ENCODE measurements at regions not wholly inside any gene's neighbourhood (a gene's known extent, or its start where the extent isn't known, plus 50 kb on each side); places are given as distances from the start of the nearest gene placed in this dataset.

DNA sequence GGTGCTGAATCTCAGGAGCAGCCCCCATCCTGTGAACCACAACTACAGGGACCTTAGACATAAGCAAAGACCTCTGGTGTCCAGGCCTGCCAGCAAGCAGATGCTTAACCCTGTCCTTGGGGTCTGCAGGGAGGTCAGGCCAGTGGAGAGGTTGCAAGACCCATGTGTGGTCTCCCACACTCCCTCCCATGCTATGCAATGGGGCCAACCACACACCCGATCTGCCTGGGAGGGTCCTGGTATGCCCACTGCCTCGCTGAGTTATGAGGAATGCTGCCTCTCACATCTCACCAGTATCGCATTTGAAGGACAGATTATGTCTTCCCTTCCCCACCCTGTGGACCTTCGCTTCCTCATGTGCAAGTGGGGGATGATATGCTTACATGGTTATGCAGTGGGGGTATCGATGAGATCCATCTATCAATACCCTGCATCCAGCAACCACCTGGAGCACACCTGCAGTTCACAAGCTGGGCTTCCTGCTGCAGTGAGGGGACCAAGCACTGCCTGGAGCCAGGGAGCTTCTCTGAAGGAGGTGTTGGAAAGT, 191.6 kb downstream of the ZNF716 start:
- Histone ChIP-seq H3K23ac (ENCODE audit: low read depth, low read length) (no peak overlapping the region), H3K18ac (ENCODE audit: low read depth, low read length) (no peak overlapping the region), H3K4me1 (ENCODE audit: control insufficient read depth, insufficient read depth, low read length) (no peaks in the 10 kb centered on the region), H3K27ac (ENCODE audit: insufficient read depth, low read length) (no peak overlapping the region), H3K79me1 (ENCODE audit: low read depth in 1 of 2, low read length in 2 of 2) (no peaks in the 10 kb centered on the region), H2BK120ac (ENCODE audit: low read depth, low read length) (no peak overlapping the region), H2BK15ac (ENCODE audit: low read depth, low read length) (no peak overlapping the region), H3K27me3 (ENCODE audit: control insufficient read depth, insufficient read depth, low read length) (no peaks in the 10 kb centered on the region), H3K14ac (replicated peaks; ENCODE audit: low read depth, low read length) (no peak overlapping the region), H2AK9ac (replicated peaks; ENCODE audit: low read depth, low read length, poor library complexity) (no peak overlapping the region), H3K9me1 (ENCODE audit: insufficient read depth, low read length) (no peaks in the 10 kb centered on the region), H3K4me2 (ENCODE audit: low read depth, low read length) (no peak overlapping the region), H4K5ac (ENCODE audit: low read depth, low read length) (no peak overlapping the region), H3K36me3 (ENCODE audit: control insufficient read depth, insufficient read depth, low read length) (no peaks in the 10 kb centered on the region), H3K9me3 (ENCODE audit: control insufficient read depth, insufficient read depth, low read length) (peaks cover 20% of the 10 kb centered on the region), H4K20me1 (ENCODE audit: insufficient read depth, low read length) (no peaks in the 10 kb centered on the region), H2BK5ac (ENCODE audit: low read depth, low read length, poor library complexity, severe bottlenecking) (no peak overlapping the region), H4K8ac (ENCODE audit: low read depth in 2 of 2, low read length in 2 of 2) (no peak overlapping the region), H2AK5ac (ENCODE audit: low read depth, low read length) (no peak overlapping the region), H3K4ac (ENCODE audit: low read depth, low read length) (no peak overlapping the region), H3K9ac (ENCODE audit: low read depth, low read length) (no peak overlapping the region), H3K56ac (ENCODE audit: extremely low read depth, insufficient read depth, low read length) (no peak overlapping the region), H3K4me3 (ENCODE audit: insufficient read depth, low read depth, low read length) (no peak overlapping the region), H2BK20ac (ENCODE audit: low read depth, low read length) (no peak overlapping the region), H4K91ac (ENCODE audit: insufficient read depth, low read depth, low read length) (no peak overlapping the region), H2AFZ (replicated peaks; ENCODE audit: low read length, poor library complexity) (no peak overlapping the region)
- in situ Hi-C loops (cut with MboI; ENCODE audit: low sequenced_read_pairs) (no loop called here), dilution Hi-C loops (cut with HindIII; ENCODE audit: low sequenced_read_pairs, unreplicated experiment) (no loop called here), intact Hi-C loops (cut with micrococcal nuclease) (no loop called here)
- no CpG with 5 or more reads among the region's 5 CpGs for WGBS, 2 experiments (ENCODE audit: extremely low coverage in 2 of 2, insufficient read length in 1 of 2)
- POLR2A ChIA-PET (ENCODE audit: unreplicated experiment) = no interaction called here
- BruUV-seq (replicated peaks) = no TSS peak
- DNase-seq = no peak
- CTCF ChIA-PET = no interaction called here
- no peak for ATAC-seq (ENCODE audit: low read depth)
- TF ChIP-seq, protein P1, sequence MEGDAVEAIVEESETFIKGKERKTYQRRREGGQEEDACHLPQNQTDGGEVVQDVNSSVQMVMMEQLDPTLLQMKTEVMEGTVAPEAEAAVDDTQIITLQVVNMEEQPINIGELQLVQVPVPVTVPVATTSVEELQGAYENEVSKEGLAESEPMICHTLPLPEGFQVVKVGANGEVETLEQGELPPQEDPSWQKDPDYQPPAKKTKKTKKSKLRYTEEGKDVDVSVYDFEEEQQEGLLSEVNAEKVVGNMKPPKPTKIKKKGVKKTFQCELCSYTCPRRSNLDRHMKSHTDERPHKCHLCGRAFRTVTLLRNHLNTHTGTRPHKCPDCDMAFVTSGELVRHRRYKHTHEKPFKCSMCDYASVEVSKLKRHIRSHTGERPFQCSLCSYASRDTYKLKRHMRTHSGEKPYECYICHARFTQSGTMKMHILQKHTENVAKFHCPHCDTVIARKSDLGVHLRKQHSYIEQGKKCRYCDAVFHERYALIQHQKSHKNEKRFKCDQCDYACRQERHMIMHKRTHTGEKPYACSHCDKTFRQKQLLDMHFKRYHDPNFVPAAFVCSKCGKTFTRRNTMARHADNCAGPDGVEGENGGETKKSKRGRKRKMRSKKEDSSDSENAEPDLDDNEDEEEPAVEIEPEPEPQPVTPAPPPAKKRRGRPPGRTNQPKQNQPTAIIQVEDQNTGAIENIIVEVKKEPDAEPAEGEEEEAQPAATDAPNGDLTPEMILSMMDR (conservative IDR thresholded peaks at IDR 0.05; ENCODE audit: low read depth, low read length) = no peak
- no peak for TF ChIP-seq SMC3 (IDR thresholded peaks at IDR 0.05; ENCODE audit: low read depth, low read length)
- TF ChIP-seq MAZ (IDR thresholded peaks at IDR 0.05; ENCODE audit: borderline replicate concordance, low read depth, low read length) = no peak
- TF ChIP-seq, protein P2, sequence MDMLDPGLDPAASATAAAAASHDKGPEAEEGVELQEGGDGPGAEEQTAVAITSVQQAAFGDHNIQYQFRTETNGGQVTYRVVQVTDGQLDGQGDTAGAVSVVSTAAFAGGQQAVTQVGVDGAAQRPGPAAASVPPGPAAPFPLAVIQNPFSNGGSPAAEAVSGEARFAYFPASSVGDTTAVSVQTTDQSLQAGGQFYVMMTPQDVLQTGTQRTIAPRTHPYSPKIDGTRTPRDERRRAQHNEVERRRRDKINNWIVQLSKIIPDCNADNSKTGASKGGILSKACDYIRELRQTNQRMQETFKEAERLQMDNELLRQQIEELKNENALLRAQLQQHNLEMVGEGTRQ (IDR thresholded peaks at IDR 0.05; ENCODE audit: low read depth, low read length) = no peak
- no peak for TF ChIP-seq CHD1 (IDR thresholded peaks at IDR 0.05; ENCODE audit: low read depth, low read length)
- no peak for TF ChIP-seq MAFK (IDR thresholded peaks at IDR 0.05; ENCODE audit: low read depth, low read length)
- TF ChIP-seq MXI1 (IDR thresholded peaks at IDR 0.05; ENCODE audit: borderline replicate concordance, low read depth, low read length) = no peak
- no peak for TF ChIP-seq FOS (IDR thresholded peaks at IDR 0.05; ENCODE audit: low read depth, low read length)
- no peak for TF ChIP-seq RAD21 (IDR thresholded peaks at IDR 0.05; ENCODE audit: low read length)

Measured in IMR-90 (cell line).